Mesendoderm (in vitro differentiated cells): ENCODE measurements at regions not wholly inside any gene's neighbourhood (a gene's known extent, or its start where the extent isn't known, plus 50 kb on each side); places are given as distances from the start of the nearest gene placed in this dataset.
A peak's percentile ranks its signal among the peaks of the same experiment; 100 is the strongest.
"Not testable (repeated sequence)": the region's sequence is repeated elsewhere in the genome, so short reads cannot be mapped to it uniquely, and the experiment has no call there.

Experiments
- DNase-seq: peaks from one replicate; pipeline ENCODE4 v3.0.0; 2013
- H2AK5ac ChIP-seq: 2 replicates; pipeline ENCODE4 v1.6.1; 2013; ENCODE audit warnings: low read length, inconsistent platforms
- H2BK120ac ChIP-seq: 2 replicates; pipeline ENCODE4 v1.6.1; 2013; ENCODE audit warnings: low read depth, mild to moderate bottlenecking, low read length, moderate library complexity, mixed read lengths
- H2BK15ac ChIP-seq: replicated peaks from 2 replicates; pipeline ENCODE4 v1.6.1; 2013; ENCODE audit warnings: low read depth, mild to moderate bottlenecking, moderate library complexity
- H2BK5ac ChIP-seq: 2 replicates; pipeline ENCODE4 v1.6.1; 2013; ENCODE audit warnings: low read length, inconsistent platforms
- H3K18ac ChIP-seq: 2 replicates; pipeline ENCODE4 v1.6.1; 2013; ENCODE audit warnings: mild to moderate bottlenecking, low read length, mixed read lengths
- H3K23ac ChIP-seq: one replicate; pipeline ENCODE4 v1.6.1; 2013; ENCODE audit warnings: low read length
- H3K27ac ChIP-seq: 2 replicates; pipeline ENCODE4 v1.5.1; 2013; ENCODE audit warnings: low read depth, mild to moderate bottlenecking, inconsistent platforms, low read length, moderate library complexity
- H3K27me3 ChIP-seq: 2 replicates; pipeline ENCODE4 v1.6.1; 2013; ENCODE audit warnings: low read length, control low read depth, mild to moderate bottlenecking, inconsistent platforms; ENCODE audit not compliant: insufficient read depth, poor library complexity
- H3K36me3 ChIP-seq: 2 replicates; pipeline ENCODE4 v1.6.1; 2013; ENCODE audit warnings: low read length, inconsistent platforms; ENCODE audit not compliant: control insufficient read depth, insufficient read depth
- H3K4ac ChIP-seq: one replicate; pipeline ENCODE4 v1.6.1; 2013; ENCODE audit warnings: low read depth, mild to moderate bottlenecking, low read length, moderate library complexity
- H3K4me1 ChIP-seq: 2 replicates; pipeline ENCODE4 v1.6.1; 2013; ENCODE audit warnings: low read depth, low read length, inconsistent platforms; ENCODE audit not compliant: control insufficient read depth
- H3K4me2 ChIP-seq: 2 replicates; pipeline ENCODE4 v1.6.1; 2013; ENCODE audit warnings: low read length
- H3K4me3 ChIP-seq: 2 replicates; pipeline ENCODE4 v1.5.1; 2013; ENCODE audit warnings: mild to moderate bottlenecking, low read length
- H3K56ac ChIP-seq: one replicate; pipeline ENCODE4 v1.6.1; 2013; ENCODE audit warnings: low read length
- H3K79me1 ChIP-seq: 2 replicates; pipeline ENCODE4 v1.6.1; 2013; ENCODE audit warnings: low read length, inconsistent platforms
- H3K79me2 ChIP-seq: 2 replicates; pipeline ENCODE4 v1.6.1; 2013; ENCODE audit warnings: mild to moderate bottlenecking, low read length; ENCODE audit not compliant: control insufficient read depth, insufficient read depth
- H3K9ac ChIP-seq: 2 replicates; pipeline ENCODE4 v1.6.1; 2013; ENCODE audit warnings: low read length, inconsistent platforms
- H4K5ac ChIP-seq: one replicate; pipeline ENCODE4 v1.6.1; 2013; ENCODE audit warnings: low read length
- H4K8ac ChIP-seq: one replicate; pipeline ENCODE4 v1.6.1; 2013; ENCODE audit warnings: low read depth, mild to moderate bottlenecking, control low read depth, low read length, moderate library complexity
- WGBS: extraction: QIAGEN DNeasy Blood & Tissue Kit; methylation state at CpG from one replicate; pipeline ENCODE4 v1.1.7; 2013; ENCODE audit warnings: low lambda C conversion rate, missing lambda C conversion rate; ENCODE audit not compliant: insufficient coverage; ENCODE audit errors: extremely low coverage; 5-methylcytosine and 5-hydroxymethylcytosine counted together

- H2BK120ac ChIP-seq: no peak overlapping the region
- no peak for DNase-seq
- WGBS: no CpG with 5 or more reads among the region's 2 CpGs
- H4K8ac ChIP-seq: no peak overlapping the region
- H3K36me3 ChIP-seq: no peaks in the 10 kb centered on the region
- no peaks in the 10 kb centered on the region for H3K27me3 ChIP-seq
- no peak overlapping the region for H3K9ac ChIP-seq
- H2BK5ac ChIP-seq: no peak overlapping the region
- H3K79me2 ChIP-seq: no peaks in the 10 kb centered on the region
- H2AK5ac ChIP-seq: no peak overlapping the region
- no peak overlapping the region for H3K4me3 ChIP-seq
- H3K23ac ChIP-seq: no peak overlapping the region
- no peak overlapping the region for H3K18ac ChIP-seq
- no peak overlapping the region for H2BK15ac ChIP-seq
- no peak overlapping the region for H3K4me2 ChIP-seq
- no peak overlapping the region for H3K27ac ChIP-seq
- no peak overlapping the region for H3K4ac ChIP-seq
- no peak overlapping the region for H3K56ac ChIP-seq
- H4K5ac ChIP-seq: no peak overlapping the region
- no peaks in the 10 kb centered on the region for H3K79me1 ChIP-seq
- no peaks in the 10 kb centered on the region for H3K4me1 ChIP-seq
Measured at GRCh38 chr17:52604105-52604504, 445.6 kb upstream of the CA10 start.

- H3K27ac ChIP-seq, H2BK120ac ChIP-seq, H3K4ac ChIP-seq, H3K18ac ChIP-seq, H3K4me3 ChIP-seq, H3K56ac ChIP-seq, H2AK5ac ChIP-seq, H3K4me2 ChIP-seq, H3K23ac ChIP-seq, H4K8ac ChIP-seq, H3K27me3 ChIP-seq, H2BK15ac ChIP-seq, H2BK5ac ChIP-seq, H3K9ac ChIP-seq, H4K5ac ChIP-seq, H3K79me2 ChIP-seq, H3K36me3 ChIP-seq, H3K4me1 ChIP-seq, H3K79me1 ChIP-seq: not testable (repeated sequence)
- no CpG with 5 or more reads among the region's 11 CpGs for WGBS
- DNase-seq: peak; percentile 53
Measured at GRCh38 chr17:52597452-52598215, 439.1 kb upstream of the CA10 start.

- Histone ChIP-seq H3K4me2 (no peak overlapping the region), H2AK5ac (no peak overlapping the region), H3K27me3 (no peaks in the 10 kb centered on the region), H3K4ac (no peak overlapping the region), H3K18ac (no peak overlapping the region), H3K79me1 (no peaks in the 10 kb centered on the region), H3K9ac (no peak overlapping the region), H3K23ac (no peak overlapping the region), H2BK120ac (no peak overlapping the region), H3K4me1 (no peaks in the 10 kb centered on the region), H4K5ac (no peak overlapping the region), H3K4me3 (no peak overlapping the region), H3K36me3 (no peaks in the 10 kb centered on the region), H4K8ac (no peak overlapping the region), H3K79me2 (no peaks in the 10 kb centered on the region), H3K27ac (no peak overlapping the region), H2BK15ac (no peak overlapping the region), H2BK5ac (no peak overlapping the region), H3K56ac (no peak overlapping the region)
- no peak for DNase-seq
- WGBS: no CpG with 5 or more reads among the region's 2 CpGs
Measured at GRCh38 chr17:52594516-52594915, 436.0 kb upstream of the CA10 start.

- Histone ChIP-seq H3K79me1 (no peaks in the 10 kb centered on the region), H2BK15ac (no peak overlapping the region), H4K5ac (no peak overlapping the region), H3K36me3 (no peaks in the 10 kb centered on the region), H4K8ac (no peak overlapping the region), H2BK120ac (no peak overlapping the region), H2AK5ac (no peak overlapping the region), H3K4me3 (no peak overlapping the region), H3K27me3 (no peaks in the 10 kb centered on the region), H3K9ac (no peak overlapping the region), H3K23ac (no peak overlapping the region), H3K79me2 (no peaks in the 10 kb centered on the region), H3K27ac (no peak overlapping the region), H3K18ac (no peak overlapping the region), H3K56ac (no peak overlapping the region), H3K4me1 (no peaks in the 10 kb centered on the region), H3K4me2 (no peak overlapping the region), H2BK5ac (no peak overlapping the region), H3K4ac (no peak overlapping the region)
- no peak for DNase-seq
- WGBS: no CpG with 5 or more reads among the region's 1 CpG
Measured at GRCh38 chr17:52546990-52547389, 388.5 kb upstream of the CA10 start.

- H2BK5ac ChIP-seq: no peak overlapping the region
- H4K8ac ChIP-seq: no peak overlapping the region
- no peak overlapping the region for H3K18ac ChIP-seq
- H3K79me2 ChIP-seq: no peaks in the 10 kb centered on the region
- H2BK15ac ChIP-seq: no peak overlapping the region
- no peak overlapping the region for H4K5ac ChIP-seq
- no peak overlapping the region for H2BK120ac ChIP-seq
- no peaks in the 10 kb centered on the region for H3K79me1 ChIP-seq
- H2AK5ac ChIP-seq: no peak overlapping the region
- DNase-seq: no peak
- H3K27me3 ChIP-seq: no peaks in the 10 kb centered on the region
- no peak overlapping the region for H3K4me2 ChIP-seq
- H3K27ac ChIP-seq: no peak overlapping the region
- H3K23ac ChIP-seq: no peak overlapping the region
- no CpG with 5 or more reads among the region's 3 CpGs for WGBS
- no peak overlapping the region for H3K9ac ChIP-seq
- no peak overlapping the region for H3K4me3 ChIP-seq
- no peaks in the 10 kb centered on the region for H3K36me3 ChIP-seq
- no peak overlapping the region for H3K56ac ChIP-seq
- H3K4ac ChIP-seq: no peak overlapping the region
- no peaks in the 10 kb centered on the region for H3K4me1 ChIP-seq
Measured at GRCh38 chr17:52546493-52546892, 388.0 kb upstream of the CA10 start.

GRCh38 chr17:52537421-52537820, 378.9 kb upstream of the CA10 start:
- no peak overlapping the region for H3K18ac ChIP-seq
- no peak overlapping the region for H2BK15ac ChIP-seq
- H3K4me1 ChIP-seq: no peaks in the 10 kb centered on the region
- no peak overlapping the region for H2BK120ac ChIP-seq
- no peak overlapping the region for H3K27ac ChIP-seq
- no peaks in the 10 kb centered on the region for H3K36me3 ChIP-seq
- H3K4me2 ChIP-seq: no peak overlapping the region
- DNase-seq: no peak
- H4K8ac ChIP-seq: no peak overlapping the region
- no CpG with 5 or more reads among the region's 1 CpG for WGBS
- H3K9ac ChIP-seq: no peak overlapping the region
- H3K4me3 ChIP-seq: no peak overlapping the region
- no peaks in the 10 kb centered on the region for H3K79me1 ChIP-seq
- no peak overlapping the region for H3K4ac ChIP-seq
- H3K56ac ChIP-seq: no peak overlapping the region
- H3K27me3 ChIP-seq: no peaks in the 10 kb centered on the region
- no peaks in the 10 kb centered on the region for H3K79me2 ChIP-seq
- H2AK5ac ChIP-seq: no peak overlapping the region
- no peak overlapping the region for H3K23ac ChIP-seq
- H4K5ac ChIP-seq: no peak overlapping the region
- no peak overlapping the region for H2BK5ac ChIP-seq
